GM06990 (cell line): ENCODE measurements at regions not wholly inside any gene's neighbourhood (a gene's known extent, or its start where the extent isn't known, plus 50 kb on each side); places are given as distances from the start of the nearest gene placed in this dataset.

Experiments
- DNase-seq: peaks from one replicate; pipeline ENCODE4 v3.0.0-alpha.2; 2011; ENCODE audit not compliant: insufficient read length; ENCODE audit errors: extremely low read depth
- H3K27me3 ChIP-seq: replicated peaks from 2 replicates; pipeline ENCODE4 v1.6.0; 2011; ENCODE audit warnings: low read length; ENCODE audit not compliant: control insufficient read depth, insufficient read depth
- H3K36me3 ChIP-seq: 2 replicates; pipeline ENCODE4 v1.5.1; 2011; ENCODE audit warnings: low read length; ENCODE audit not compliant: control insufficient read depth, insufficient read depth
- H3K4me3 ChIP-seq: replicated peaks from 2 replicates; pipeline ENCODE4 v1.5.1; 2011; ENCODE audit warnings: low read depth, mild to moderate bottlenecking, control low read depth, low read length
- CTCF ChIP-seq: IDR thresholded peaks from 2 replicates; pipeline ENCODE4 v1.5.1; 2011; ENCODE audit warnings: low read length, control low read depth, mild to moderate bottlenecking, inconsistent platforms; ENCODE audit not compliant: insufficient read depth, poor library complexity, severe bottlenecking

- no peak overlapping the region for H3K4me3 ChIP-seq
- H3K27me3 ChIP-seq: no peaks in the 10 kb centered on the region
- H3K36me3 ChIP-seq: no peaks in the 10 kb centered on the region
- TF ChIP-seq CTCF: peak; percentile 40
- DNase-seq: no peak
Observed at GRCh38 chr2:51710222-51710621, 678.3 kb upstream of the NRXN1 start.

GRCh38 chr2:51707625-51708024 lies 675.7 kb upstream of the NRXN1 start:
- no peak for DNase-seq
- H3K36me3 ChIP-seq: no peaks in the 10 kb centered on the region

GRCh38 chr2:51706220-51706619 lies 674.3 kb upstream of the NRXN1 start:
- no peaks in the 10 kb centered on the region for H3K36me3 ChIP-seq
- DNase-seq: no peak
- no peak for TF ChIP-seq CTCF
- no peaks in the 10 kb centered on the region for H3K27me3 ChIP-seq
- no peak overlapping the region for H3K4me3 ChIP-seq

More at GRCh38 chr2:51707625-51708024, 675.7 kb upstream of the NRXN1 start:
- no peak for TF ChIP-seq CTCF
- Histone ChIP-seq H3K27me3 (no peaks in the 10 kb centered on the region), H3K4me3 (no peak overlapping the region)

GRCh38 chr2:51705417-51705816 lies 673.5 kb upstream of the NRXN1 start:
- TF ChIP-seq CTCF: no peak
- Histone ChIP-seq H3K4me3 (no peak overlapping the region), H3K27me3 (no peaks in the 10 kb centered on the region), H3K36me3 (no peaks in the 10 kb centered on the region)
- no peak for DNase-seq

GRCh38 chr2:51698021-51698420 lies 666.1 kb upstream of the NRXN1 start:
- DNase-seq: no peak
- no peaks in the 10 kb centered on the region for H3K36me3 ChIP-seq
- H3K27me3 ChIP-seq: no peaks in the 10 kb centered on the region
- no peak overlapping the region for H3K4me3 ChIP-seq
- no peak for TF ChIP-seq CTCF

- no peaks in the 10 kb centered on the region for H3K27me3 ChIP-seq
- no peaks in the 10 kb centered on the region for H3K36me3 ChIP-seq
- H3K4me3 ChIP-seq: no peak overlapping the region
- DNase-seq: no peak
- TF ChIP-seq CTCF: no peak
Observed at GRCh38 chr2:51697095-51697494, 665.2 kb upstream of the NRXN1 start.
